Breast epithelium (tissue), 3 donors: ENCODE measurements at regions not wholly inside any gene's neighbourhood (a gene's known extent, or its start where the extent isn't known, plus 50 kb on each side); places are given as distances from the start of the nearest gene placed in this dataset.
"Not testable (repeated sequence)": the region's sequence is repeated elsewhere in the genome, so short reads cannot be mapped to it uniquely, and the experiment has no call there.

Experiments used
- CTCF ChIP-seq, 3 donors: fragments of 450-650 bp; IDR thresholded peaks; one replicate each; pipeline ENCODE4 v1.5.1; 2016 to 2017; ENCODE audit warnings: antibody characterized with exemption in 3 of 3, mild to moderate bottlenecking in 3 of 3, moderate library complexity in 3 of 3
- POLR2A ChIP-seq: fragments of 450-650 bp; IDR thresholded peaks from one replicate; pipeline ENCODE4 v1.6.1; 2016; ENCODE audit warnings: antibody characterized with exemption, mild to moderate bottlenecking, moderate library complexity

GRCh38 chr2:118744682-118745181, 102.7 kb downstream of the EN1 start:
- not testable (repeated sequence) for TF ChIP-seq CTCF (IDR thresholded peaks at IDR 0.05); POLR2A
